GM23338 (cell line): ENCODE measurements at regions not wholly inside any gene's neighbourhood (a gene's known extent, or its start where the extent isn't known, plus 50 kb on each side); places are given as distances from the start of the nearest gene placed in this dataset.

Experiments
- ATAC-seq: fragments of 200-7000 bp; cut with Tn5 transposase; 3 replicates; pipeline ENCODE4 v1.9.1; 2020
- DNase-seq: peaks from one replicate; pipeline ENCODE4 v3.0.0-alpha.2; 2015; ENCODE audit warnings: low spot score
- H2AFZ ChIP-seq: fragments of 200-600 bp; sonication (generic); 2 replicates; pipeline ENCODE4 v1.8.0; 2016; ENCODE audit warnings: antibody characterized with exemption, mild to moderate bottlenecking, moderate library complexity
- H3F3A ChIP-seq: fragments of 200-600 bp; sonication (generic); replicated peaks from 2 replicates; pipeline ENCODE4 v1.8.0; 2017; ENCODE audit warnings: antibody characterized with exemption, mixed run types, low read depth
- H3K27ac ChIP-seq: fragments of 200-600 bp; sonication (generic); 2 replicates; pipeline ENCODE4 v1.6.1; 2016; ENCODE audit warnings: low read depth
- H3K27me3 ChIP-seq: fragments of 200-600 bp; sonication (generic); 2 replicates; pipeline ENCODE4 v1.8.0; 2016; ENCODE audit warnings: mild to moderate bottlenecking, mixed run types, moderate library complexity; ENCODE audit not compliant: insufficient read depth
- H3K36me3 ChIP-seq: fragments of 200-600 bp; sonication (generic); 2 replicates; pipeline ENCODE4 v1.8.0; 2016; ENCODE audit warnings: mild to moderate bottlenecking; ENCODE audit not compliant: insufficient read depth
- H3K4me1 ChIP-seq: fragments of 200-600 bp; sonication (generic); 2 replicates; pipeline ENCODE4 v1.8.0; 2016; ENCODE audit warnings: mild to moderate bottlenecking, moderate library complexity; ENCODE audit not compliant: insufficient read depth
- H3K4me2 ChIP-seq: fragments of 200-600 bp; sonication (generic); 2 replicates; pipeline ENCODE4 v1.7.1; 2017; ENCODE audit warnings: mixed run types
- H3K4me3 ChIP-seq: fragments of 200-600 bp; sonication (generic); 2 replicates; pipeline ENCODE4 v1.6.1; 2016; ENCODE audit warnings: mixed run types
- H3K79me2 ChIP-seq: fragments of 200-600 bp; sonication (generic); replicated peaks from 2 replicates; pipeline ENCODE4 v1.8.0; 2017; ENCODE audit warnings: mild to moderate bottlenecking; ENCODE audit not compliant: insufficient read depth
- H3K9me2 ChIP-seq: fragments of 200-600 bp; sonication (generic); 2 replicates; pipeline ENCODE4 v1.8.0; 2017; ENCODE audit not compliant: insufficient read depth
- H4K20me1 ChIP-seq: fragments of 200-600 bp; sonication (generic); replicated peaks from 2 replicates; pipeline ENCODE4 v1.8.0; 2017; ENCODE audit warnings: mild to moderate bottlenecking; ENCODE audit not compliant: insufficient read depth
- H3K27ac Mint-ChIP-seq: 2 replicates; pipeline ENCODE4 v1.8.0; 2020; ENCODE audit warnings: inconsistent platforms, mild to moderate bottlenecking, moderate library complexity, mixed read lengths
- H3K27me3 Mint-ChIP-seq: 3 replicates; pipeline ENCODE4 v1.8.0; 2022; ENCODE audit warnings: low read depth, mild to moderate bottlenecking, moderate library complexity, mixed read lengths, inconsistent platforms; ENCODE audit not compliant: insufficient read depth, poor library complexity
- H3K36me3 Mint-ChIP-seq: 3 replicates; pipeline ENCODE4 v1.8.0; 2021; ENCODE audit warnings: low read depth, mild to moderate bottlenecking, inconsistent platforms, moderate library complexity, mixed read lengths
- H3K4me1 Mint-ChIP-seq: 3 replicates; pipeline ENCODE4 v1.8.0; 2020; ENCODE audit warnings: mild to moderate bottlenecking, inconsistent platforms, mixed read lengths
- H3K4me3 Mint-ChIP-seq: 3 replicates; pipeline ENCODE4 v1.8.0; 2021; ENCODE audit warnings: moderate library complexity, mild to moderate bottlenecking, inconsistent platforms, mixed read lengths
- H3K9me3 Mint-ChIP-seq: 3 replicates; pipeline ENCODE4 v1.8.0; 2020; ENCODE audit warnings: moderate library complexity, mild to moderate bottlenecking, inconsistent platforms, mixed read lengths
- CREB1 ChIP-seq: fragments of 250-450 bp; sonication (Bioruptor Pico); IDR thresholded peaks from 2 replicates; pipeline ENCODE4 v1.5.0; 2020; ENCODE audit warnings: low read depth, mild to moderate bottlenecking, moderate library complexity
- EZH2phosphoT487 ChIP-seq: fragments of 200-600 bp; sonication (generic); IDR thresholded peaks from one replicate; pipeline ENCODE4 v1.8.1; 2018; ENCODE audit warnings: antibody characterized with exemption; ENCODE audit not compliant: unreplicated experiment
- POLR2AphosphoS5 ChIP-seq: IDR thresholded peaks from 2 replicates; pipeline ENCODE4 v1.6.1; 2016; ENCODE audit warnings: antibody characterized with exemption, low read depth
- TF ChIP-seq, protein P1 (sequence below): fragments of 250-450 bp; sonication (Bioruptor Pico); IDR thresholded peaks from 2 replicates; pipeline ENCODE4 v1.5.0; 2020; ENCODE audit warnings: mild to moderate bottlenecking, moderate library complexity
- TF ChIP-seq, protein P2 (sequence below), 2 experiments: fragments of 200-600 bp in 1 of 2; sonication (generic) in 1 of 2; conservative IDR thresholded peaks; 2 replicates each; pipeline versions ENCODE4 v1.5.1 to v1.6.1; 2016 to 2017; ENCODE audit warnings: antibody characterized with exemption in 2 of 2, low read depth in 2 of 2, mild to moderate bottlenecking in 2 of 2, moderate library complexity in 1 of 2
- TF ChIP-seq, protein P3 (sequence below): IDR thresholded peaks from 2 replicates; pipeline ENCODE4 v1.6.1; 2016; ENCODE audit warnings: antibody characterized with exemption

DNA sequence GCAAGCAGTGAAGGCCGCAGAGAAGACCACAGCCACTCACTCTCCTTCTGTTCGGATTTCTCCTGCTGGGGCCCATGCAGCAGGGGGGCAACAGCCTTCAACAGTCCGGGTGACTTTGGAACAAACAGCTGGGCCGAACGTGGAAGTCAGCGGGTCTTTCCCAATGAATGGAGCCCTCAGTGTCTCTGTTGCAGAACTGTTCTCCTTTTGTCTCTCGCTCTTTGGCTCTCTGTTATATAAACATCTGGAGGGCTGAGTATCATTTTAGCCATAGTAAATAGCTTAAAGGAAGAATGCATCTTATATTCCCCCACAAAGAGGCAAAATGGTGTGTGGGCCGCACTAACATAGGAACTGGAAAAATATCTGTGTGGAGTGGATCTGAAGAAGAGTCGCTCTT is 136.7 kb upstream of the RALGAPA2 start (continued):
- TF ChIP-seq, protein P1, sequence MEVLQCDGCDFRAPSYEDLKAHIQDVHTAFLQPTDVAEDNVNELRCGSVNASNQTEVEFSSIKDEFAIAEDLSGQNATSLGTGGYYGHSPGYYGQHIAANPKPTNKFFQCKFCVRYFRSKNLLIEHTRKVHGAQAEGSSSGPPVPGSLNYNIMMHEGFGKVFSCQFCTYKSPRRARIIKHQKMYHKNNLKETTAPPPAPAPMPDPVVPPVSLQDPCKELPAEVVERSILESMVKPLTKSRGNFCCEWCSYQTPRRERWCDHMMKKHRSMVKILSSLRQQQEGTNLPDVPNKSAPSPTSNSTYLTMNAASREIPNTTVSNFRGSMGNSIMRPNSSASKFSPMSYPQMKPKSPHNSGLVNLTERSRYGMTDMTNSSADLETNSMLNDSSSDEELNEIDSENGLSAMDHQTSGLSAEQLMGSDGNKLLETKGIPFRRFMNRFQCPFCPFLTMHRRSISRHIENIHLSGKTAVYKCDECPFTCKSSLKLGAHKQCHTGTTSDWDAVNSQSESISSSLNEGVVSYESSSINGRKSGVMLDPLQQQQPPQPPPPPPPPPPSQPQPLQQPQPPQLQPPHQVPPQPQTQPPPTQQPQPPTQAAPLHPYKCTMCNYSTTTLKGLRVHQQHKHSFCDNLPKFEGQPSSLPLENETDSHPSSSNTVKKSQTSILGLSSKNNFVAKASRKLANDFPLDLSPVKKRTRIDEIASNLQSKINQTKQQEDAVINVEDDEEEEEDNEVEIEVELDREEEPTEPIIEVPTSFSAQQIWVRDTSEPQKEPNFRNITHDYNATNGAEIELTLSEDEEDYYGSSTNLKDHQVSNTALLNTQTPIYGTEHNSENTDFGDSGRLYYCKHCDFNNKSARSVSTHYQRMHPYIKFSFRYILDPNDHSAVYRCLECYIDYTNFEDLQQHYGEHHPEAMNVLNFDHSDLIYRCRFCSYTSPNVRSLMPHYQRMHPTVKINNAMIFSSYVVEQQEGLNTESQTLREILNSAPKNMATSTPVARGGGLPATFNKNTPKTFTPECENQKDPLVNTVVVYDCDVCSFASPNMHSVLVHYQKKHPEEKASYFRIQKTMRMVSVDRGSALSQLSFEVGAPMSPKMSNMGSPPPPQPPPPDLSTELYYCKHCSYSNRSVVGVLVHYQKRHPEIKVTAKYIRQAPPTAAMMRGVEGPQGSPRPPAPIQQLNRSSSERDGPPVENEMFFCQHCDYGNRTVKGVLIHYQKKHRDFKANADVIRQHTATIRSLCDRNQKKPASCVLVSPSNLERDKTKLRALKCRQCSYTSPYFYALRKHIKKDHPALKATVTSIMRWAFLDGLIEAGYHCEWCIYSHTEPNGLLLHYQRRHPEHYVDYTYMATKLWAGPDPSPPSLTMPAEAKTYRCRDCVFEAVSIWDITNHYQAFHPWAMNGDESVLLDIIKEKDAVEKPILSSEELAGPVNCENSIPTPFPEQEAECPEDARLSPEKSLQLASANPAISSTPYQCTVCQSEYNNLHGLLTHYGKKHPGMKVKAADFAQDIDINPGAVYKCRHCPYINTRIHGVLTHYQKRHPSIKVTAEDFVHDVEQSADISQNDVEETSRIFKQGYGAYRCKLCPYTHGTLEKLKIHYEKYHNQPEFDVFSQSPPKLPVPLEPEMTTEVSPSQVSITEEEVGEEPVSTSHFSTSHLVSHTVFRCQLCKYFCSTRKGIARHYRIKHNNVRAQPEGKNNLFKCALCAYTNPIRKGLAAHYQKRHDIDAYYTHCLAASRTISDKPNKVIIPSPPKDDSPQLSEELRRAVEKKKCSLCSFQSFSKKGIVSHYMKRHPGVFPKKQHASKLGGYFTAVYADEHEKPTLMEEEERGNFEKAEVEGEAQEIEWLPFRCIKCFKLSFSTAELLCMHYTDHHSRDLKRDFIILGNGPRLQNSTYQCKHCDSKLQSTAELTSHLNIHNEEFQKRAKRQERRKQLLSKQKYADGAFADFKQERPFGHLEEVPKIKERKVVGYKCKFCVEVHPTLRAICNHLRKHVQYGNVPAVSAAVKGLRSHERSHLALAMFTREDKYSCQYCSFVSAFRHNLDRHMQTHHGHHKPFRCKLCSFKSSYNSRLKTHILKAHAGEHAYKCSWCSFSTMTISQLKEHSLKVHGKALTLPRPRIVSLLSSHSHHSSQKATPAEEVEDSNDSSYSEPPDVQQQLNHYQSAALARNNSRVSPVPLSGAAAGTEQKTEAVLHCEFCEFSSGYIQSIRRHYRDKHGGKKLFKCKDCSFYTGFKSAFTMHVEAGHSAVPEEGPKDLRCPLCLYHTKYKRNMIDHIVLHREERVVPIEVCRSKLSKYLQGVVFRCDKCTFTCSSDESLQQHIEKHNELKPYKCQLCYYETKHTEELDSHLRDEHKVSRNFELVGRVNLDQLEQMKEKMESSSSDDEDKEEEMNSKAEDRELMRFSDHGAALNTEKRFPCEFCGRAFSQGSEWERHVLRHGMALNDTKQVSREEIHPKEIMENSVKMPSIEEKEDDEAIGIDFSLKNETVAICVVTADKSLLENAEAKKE, result no peak

DNA sequence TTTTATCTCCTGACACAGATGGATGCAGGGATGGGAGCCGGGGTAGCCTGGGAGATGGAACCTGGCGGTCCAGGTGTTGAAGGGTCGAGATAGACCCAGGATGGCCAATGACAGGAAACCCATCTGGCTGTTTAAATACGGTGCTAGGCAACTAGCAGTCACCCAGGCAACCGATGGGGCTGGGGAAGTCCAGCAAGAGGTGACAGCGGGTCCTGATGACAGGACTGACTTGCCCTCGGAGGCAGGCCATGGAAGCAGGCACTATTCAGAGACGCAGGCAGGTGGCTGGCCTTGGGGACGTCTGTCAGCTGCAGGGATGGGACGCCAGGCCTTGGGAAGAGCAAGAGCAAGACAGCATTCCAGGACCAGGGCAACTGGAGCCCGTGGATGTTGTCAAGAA is 135.4 kb upstream of the RALGAPA2 start:
- Histone ChIP-seq H3K27me3 (no peaks in the 10 kb centered on the region), H3F3A (no peaks in the 10 kb centered on the region), H3K4me1 (no peaks in the 10 kb centered on the region; the same call in 1 of the 2 replicates), H3K27ac (no peak overlapping the region), H3K4me2 (no peak overlapping the region), H3K9me2 (no peaks in the 10 kb centered on the region), H3K36me3 (no peaks in the 10 kb centered on the region), H4K20me1 (no peaks in the 10 kb centered on the region; the same call in 1 of the 2 replicates), H3K4me3 (no peak overlapping the region), H2AFZ (no peak overlapping the region), H3K79me2 (no peaks in the 10 kb centered on the region)
- Mint-ChIP-seq H3K36me3 (peaks cover 3% of the 10 kb centered on the region; the same call in 2 of the 3 replicates), H3K9me3 (peaks cover 7% of the 10 kb centered on the region), H3K4me3 (no peak overlapping the region), H3K27ac (no peak overlapping the region), H3K27me3 (peaks cover 4% of the 10 kb centered on the region), H3K4me1 (peaks cover 6% of the 10 kb centered on the region; the same call in 2 of the 3 replicates)
- DNase-seq (no peak), ATAC-seq (no peak)
- TF ChIP-seq CREB1 (CRISPR knock-in tag), result no peak
- TF ChIP-seq EZH2phosphoT487, result no peak
- TF ChIP-seq, protein P2, sequence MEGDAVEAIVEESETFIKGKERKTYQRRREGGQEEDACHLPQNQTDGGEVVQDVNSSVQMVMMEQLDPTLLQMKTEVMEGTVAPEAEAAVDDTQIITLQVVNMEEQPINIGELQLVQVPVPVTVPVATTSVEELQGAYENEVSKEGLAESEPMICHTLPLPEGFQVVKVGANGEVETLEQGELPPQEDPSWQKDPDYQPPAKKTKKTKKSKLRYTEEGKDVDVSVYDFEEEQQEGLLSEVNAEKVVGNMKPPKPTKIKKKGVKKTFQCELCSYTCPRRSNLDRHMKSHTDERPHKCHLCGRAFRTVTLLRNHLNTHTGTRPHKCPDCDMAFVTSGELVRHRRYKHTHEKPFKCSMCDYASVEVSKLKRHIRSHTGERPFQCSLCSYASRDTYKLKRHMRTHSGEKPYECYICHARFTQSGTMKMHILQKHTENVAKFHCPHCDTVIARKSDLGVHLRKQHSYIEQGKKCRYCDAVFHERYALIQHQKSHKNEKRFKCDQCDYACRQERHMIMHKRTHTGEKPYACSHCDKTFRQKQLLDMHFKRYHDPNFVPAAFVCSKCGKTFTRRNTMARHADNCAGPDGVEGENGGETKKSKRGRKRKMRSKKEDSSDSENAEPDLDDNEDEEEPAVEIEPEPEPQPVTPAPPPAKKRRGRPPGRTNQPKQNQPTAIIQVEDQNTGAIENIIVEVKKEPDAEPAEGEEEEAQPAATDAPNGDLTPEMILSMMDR (conservative IDR thresholded peaks at IDR 0.05; ENCODE audit: low read depth in 2 of 2), result no peak
- no peak for TF ChIP-seq POLR2AphosphoS5
- TF ChIP-seq, protein P3, sequence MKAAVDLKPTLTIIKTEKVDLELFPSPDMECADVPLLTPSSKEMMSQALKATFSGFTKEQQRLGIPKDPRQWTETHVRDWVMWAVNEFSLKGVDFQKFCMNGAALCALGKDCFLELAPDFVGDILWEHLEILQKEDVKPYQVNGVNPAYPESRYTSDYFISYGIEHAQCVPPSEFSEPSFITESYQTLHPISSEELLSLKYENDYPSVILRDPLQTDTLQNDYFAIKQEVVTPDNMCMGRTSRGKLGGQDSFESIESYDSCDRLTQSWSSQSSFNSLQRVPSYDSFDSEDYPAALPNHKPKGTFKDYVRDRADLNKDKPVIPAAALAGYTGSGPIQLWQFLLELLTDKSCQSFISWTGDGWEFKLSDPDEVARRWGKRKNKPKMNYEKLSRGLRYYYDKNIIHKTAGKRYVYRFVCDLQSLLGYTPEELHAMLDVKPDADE, result no peak
